Transverse colon (tissue), 3 donors: ENCODE measurements at regions not wholly inside any gene's neighbourhood (a gene's known extent, or its start where the extent isn't known, plus 50 kb on each side); places are given as distances from the start of the nearest gene placed in this dataset.

Experiments
- POLR2A ChIP-seq: fragments of 450-650 bp; IDR thresholded peaks from one replicate; pipeline ENCODE4 v1.6.1; 2016; ENCODE audit warnings: antibody characterized with exemption, mild to moderate bottlenecking, moderate library complexity
- POLR2AphosphoS5 ChIP-seq, 3 donors: sonication (generic); formaldehyde crosslinking; IDR thresholded peaks; one replicate each; pipeline ENCODE4 v1.6.1; 2016; ENCODE audit warnings: antibody characterized with exemption in 3 of 3

GRCh38 chr4:124481123-124481522, 231.4 kb downstream of the ANKRD50 start:
- TF ChIP-seq POLR2AphosphoS5 (IDR thresholded peaks at IDR 0.05) (no peak), POLR2A (no peak)
